Posterior vena cava (tissue), 2 donors: ENCODE measurements at regions not wholly inside any gene's neighbourhood (a gene's known extent, or its start where the extent isn't known, plus 50 kb on each side); places are given as distances from the start of the nearest gene placed in this dataset.
"Not testable (repeated sequence)": the region's sequence is repeated elsewhere in the genome, so short reads cannot be mapped to it uniquely, and the experiment has no call there.

Source experiments
- DNase-seq: peaks from one replicate; pipeline ENCODE4 v3.0.0-alpha.2; 2020; ENCODE audit warnings: low spot score
- intact Hi-C, 2 donors: fragments of 100-400 bp; cut with DNase I; formaldehyde crosslinking; loops; one replicate each; pipeline versions ENCODE4 v1.14.1 to v1.14.2; 2022 to 2023
- donor health status: DM: yes; HTN: yes; CAD: no.
- donor health status: DM: yes; HTN: yes; CAD: no.

DNA sequence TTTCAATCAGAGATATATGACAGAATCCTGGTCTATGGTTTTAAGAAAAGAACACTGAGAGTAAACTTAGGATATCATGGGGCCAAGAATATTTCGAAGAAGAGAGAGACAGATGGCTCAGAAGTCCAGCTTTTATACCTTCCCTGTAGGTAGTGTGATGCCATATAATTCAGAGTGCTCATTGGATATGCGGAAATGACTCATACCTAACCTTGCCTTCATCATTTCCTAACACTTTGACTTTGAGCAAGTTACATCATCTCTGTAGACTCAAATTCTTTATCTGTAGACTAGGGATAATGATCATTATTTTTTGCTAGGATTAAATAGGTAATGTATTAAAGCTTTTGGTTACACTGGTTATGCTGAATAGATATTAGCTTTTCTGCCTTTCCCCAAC is 461.6 kb upstream of the CNTNAP5 start:
- intact Hi-C loops, result no loop called here
- DNase-seq, result no peak

- no peak for DNase-seq
- intact Hi-C loops, result no loop called here
These were observed 458.7 kb upstream of the CNTNAP5 start for GRCh38 chr2:123566291-123566946.

DNA sequence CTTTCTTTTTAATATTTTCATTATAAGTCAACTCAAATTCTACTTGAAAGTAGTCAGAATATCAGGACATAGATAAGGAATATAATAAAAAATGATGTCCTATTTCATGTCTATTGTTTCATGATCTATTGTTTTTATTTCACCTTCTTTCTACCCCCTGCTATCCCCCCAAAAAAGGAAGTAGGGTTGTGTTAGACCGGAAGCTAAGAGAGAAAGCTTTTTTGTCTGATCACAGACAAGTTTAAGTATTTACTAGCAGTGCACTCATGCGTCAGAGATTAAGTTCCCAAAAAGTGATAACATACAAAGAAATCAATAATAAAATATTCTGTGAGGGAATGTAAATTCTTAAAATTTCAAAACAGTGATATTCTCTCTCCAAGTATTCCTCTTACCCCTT is 447.1 kb upstream of the CNTNAP5 start:
- intact Hi-C loops, result no loop called here
- no peak for DNase-seq

GRCh38 chr2:123596621-123597020 is 428.5 kb upstream of the CNTNAP5 start:
- intact Hi-C loops, result no loop called here
- DNase-seq, result no peak

DNA sequence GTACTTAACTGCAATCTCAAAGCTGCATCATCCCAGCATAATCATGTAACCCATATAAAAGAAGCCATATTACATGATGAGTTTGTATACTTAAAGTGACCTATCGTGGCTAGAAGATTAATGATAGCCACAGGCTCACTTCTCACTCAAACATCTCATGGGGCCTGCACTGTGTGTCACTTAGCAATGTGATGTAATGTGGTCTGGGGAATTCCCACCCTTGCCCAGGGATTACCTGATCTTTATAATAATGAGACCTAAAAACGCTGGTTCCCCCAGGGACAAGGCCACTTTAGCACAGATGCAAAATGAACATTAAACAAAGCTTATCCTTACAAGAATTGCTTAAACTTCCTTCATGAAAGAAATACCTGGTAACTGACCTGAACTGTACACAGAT is 427.1 kb upstream of the CNTNAP5 start:
- intact Hi-C loops, result no loop called here
- DNase-seq, result no peak

DNA sequence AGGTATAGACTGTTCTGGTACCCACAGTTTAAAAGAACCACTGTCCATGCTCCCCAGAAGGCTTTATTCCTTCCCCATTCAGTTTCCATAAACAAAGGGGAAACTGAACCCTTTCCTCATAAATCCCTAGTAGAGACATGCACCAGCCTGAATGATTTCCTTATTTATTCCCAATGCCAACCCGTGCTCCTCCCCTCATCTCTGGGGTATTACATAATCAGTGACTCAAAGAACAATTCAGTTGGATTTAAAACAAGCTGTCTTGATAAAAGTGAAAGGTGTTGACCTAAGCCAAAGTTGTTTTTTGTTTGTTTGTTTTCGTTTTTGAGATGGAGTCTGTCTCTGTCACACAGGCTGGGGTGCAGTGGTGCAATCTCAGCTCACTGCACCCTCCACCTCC is 418.5 kb upstream of the CNTNAP5 start:
- DNase-seq, result no peak
- intact Hi-C loops, result no loop called here

GRCh38 chr2:123609077-123609476 is 416.0 kb upstream of the CNTNAP5 start:
- DNase-seq, result no peak
- intact Hi-C loops, result no loop called here

DNA sequence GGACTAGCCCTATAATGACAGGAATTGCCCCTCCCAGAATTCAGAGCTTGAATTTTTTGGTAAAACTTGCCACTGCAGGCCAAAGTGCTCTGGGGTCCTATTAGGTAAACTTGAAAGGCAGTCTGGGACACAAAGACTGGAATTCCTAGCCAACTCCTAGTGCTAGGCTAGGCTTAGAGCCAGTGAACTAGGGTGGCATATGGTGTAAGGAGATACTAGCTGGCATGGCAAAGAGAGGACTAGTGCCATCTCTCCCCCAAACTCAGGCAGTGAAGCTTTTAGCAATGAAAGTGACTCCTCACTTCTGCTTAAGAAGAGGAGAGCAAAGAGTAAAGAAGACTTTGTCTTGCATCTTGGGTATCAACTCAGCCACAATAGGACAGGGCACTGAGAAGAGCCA is 410.5 kb upstream of the CNTNAP5 start:
- DNase-seq, result no peak
- intact Hi-C loops, result no loop called here

DNA sequence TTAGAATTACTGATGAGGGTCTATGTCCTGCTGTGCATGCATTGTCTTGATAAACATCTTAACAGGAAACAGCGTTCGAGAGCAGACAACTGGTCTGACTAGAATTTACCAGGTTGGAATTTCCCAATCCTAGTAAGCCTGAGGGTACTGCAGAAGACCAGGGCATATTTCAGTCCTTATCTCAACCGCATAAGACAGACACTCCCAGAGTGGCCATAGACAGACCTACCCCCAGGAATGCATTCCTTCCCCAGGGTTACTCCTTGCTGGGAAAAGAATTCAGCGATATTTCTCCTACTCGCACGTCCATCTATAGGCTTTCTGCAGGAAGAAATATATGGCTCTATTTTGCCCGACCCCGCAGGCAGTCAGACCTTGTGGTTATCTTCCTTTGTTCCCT is 406.4 kb upstream of the CNTNAP5 start:
- intact Hi-C loops, result not testable (repeated sequence)

GRCh38 chr2:123624816-123625215 is 400.3 kb upstream of the CNTNAP5 start:
- no peak for DNase-seq
- intact Hi-C loops, result no loop called here

More for the DNA sequence above, 406.4 kb upstream of the CNTNAP5 start:
- not testable (repeated sequence) for DNase-seq

GRCh38 chr2:123636232-123636631 is 388.9 kb upstream of the CNTNAP5 start:
- DNase-seq, result no peak
- intact Hi-C loops, result no loop called here

DNA sequence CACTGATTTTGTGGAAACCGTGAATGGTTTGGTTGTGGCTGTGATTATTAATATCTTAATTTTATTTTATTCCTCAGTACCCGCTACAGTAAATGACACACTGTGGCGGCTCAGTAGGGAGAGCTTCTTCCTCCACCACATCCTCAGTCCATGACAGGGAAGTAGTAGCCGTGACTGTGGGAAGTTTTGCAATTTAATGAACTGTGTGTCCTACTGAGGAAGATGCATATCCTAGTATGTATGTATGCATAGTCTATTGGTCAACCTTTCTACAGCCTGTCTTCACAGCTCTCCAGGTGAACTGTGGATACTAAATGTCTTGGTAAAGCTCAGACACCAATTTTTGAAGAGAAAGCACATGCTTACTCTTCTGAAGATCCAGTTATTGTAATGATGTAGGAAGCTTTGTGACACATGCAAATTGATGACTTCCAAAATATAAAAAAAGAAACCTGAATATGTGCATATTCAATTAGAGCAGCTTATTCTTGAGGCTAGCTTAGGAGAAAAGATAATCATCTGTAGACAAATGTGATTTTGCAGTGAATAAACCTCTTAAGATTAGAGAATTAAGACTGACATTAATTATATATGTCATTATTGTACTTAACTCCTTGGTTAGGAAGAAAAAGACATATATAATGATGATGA is 384.3 kb upstream of the CNTNAP5 start:
- intact Hi-C loops, result no loop called here
- DNase-seq, result no peak

- intact Hi-C loops, result no loop called here
- DNase-seq, result no peak
These were observed 381.0 kb upstream of the CNTNAP5 start for GRCh38 chr2:123644053-123644452.

GRCh38 chr2:123648016-123648415 is 377.1 kb upstream of the CNTNAP5 start:
- DNase-seq, result no peak
- intact Hi-C loops, result no loop called here

DNA sequence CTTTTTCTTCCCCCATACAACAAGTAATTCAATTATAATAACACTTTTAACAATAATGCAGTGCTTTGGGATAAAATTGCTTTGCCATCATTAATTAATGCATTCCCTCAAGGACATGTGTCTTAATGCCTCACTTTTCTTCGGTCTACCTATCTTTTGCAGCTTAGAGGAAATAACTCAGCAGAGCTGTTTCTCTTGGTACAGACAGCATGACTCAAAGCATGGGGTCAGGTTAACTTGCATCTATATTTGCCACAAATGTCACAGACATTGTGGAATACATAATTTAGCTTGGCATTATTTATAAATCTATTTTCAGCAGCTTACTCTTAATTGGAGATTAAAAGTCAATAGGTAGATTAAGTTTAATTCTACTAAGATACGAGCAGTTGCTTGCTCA is 376.1 kb upstream of the CNTNAP5 start:
- intact Hi-C loops, result no loop called here
- DNase-seq, result no peak

DNA sequence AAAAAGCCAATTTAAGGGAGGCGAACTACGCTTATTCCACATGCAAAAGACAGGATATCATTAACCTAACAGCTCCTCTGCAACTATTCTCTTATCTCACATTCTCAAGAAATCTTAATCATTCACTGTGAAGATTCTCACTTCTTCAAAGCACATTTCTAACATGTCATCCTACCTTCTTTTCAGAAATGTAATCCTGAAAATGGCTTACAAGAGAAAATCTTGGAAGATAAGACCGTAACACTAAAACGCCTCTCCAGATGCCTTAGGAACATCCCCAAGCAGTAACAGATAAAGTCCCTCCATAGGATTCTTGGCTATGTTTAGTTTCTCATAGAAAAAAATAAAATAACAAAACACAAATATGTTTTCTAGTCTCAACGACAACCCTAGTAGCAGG is 373.9 kb upstream of the CNTNAP5 start:
- DNase-seq, result no peak

GRCh38 chr2:123652320-123652719 is 372.8 kb upstream of the CNTNAP5 start:
- intact Hi-C loops, result no loop called here
- no peak for DNase-seq

More for the DNA sequence above, 373.9 kb upstream of the CNTNAP5 start:
- intact Hi-C loops, result no loop called here

GRCh38 chr2:123656590-123656989 is 368.5 kb upstream of the CNTNAP5 start:
- intact Hi-C loops, result no loop called here
- no peak for DNase-seq

- no peak for DNase-seq
- intact Hi-C loops, result no loop called here
These were observed 366.0 kb upstream of the CNTNAP5 start for GRCh38 chr2:123659120-123659519.

DNA sequence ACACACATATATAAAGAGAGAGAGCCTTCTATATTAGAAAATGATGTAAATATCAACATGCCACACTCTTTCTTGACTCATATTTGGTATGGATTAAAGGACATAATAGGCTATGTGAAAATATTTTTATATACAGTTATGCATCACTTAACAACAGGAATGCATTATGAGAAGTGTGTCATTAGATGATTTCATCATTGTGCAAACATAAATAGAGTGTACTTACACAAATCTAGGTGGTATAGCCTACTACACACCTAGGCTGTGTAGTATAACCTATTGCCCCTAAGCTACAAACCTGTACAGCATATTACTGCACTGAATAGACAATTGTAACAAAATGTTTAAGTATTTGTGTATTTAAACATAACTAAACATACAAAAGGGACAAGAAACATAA is 354.8 kb upstream of the CNTNAP5 start:
- no peak for DNase-seq
- intact Hi-C loops, result no loop called here

GRCh38 chr2:123683797-123684196 is 341.3 kb upstream of the CNTNAP5 start:
- intact Hi-C loops, DNase-seq: not testable (repeated sequence)
